Endothelial cell of umbilical vein (primary cell): ENCODE measurements at regions not wholly inside any gene's neighbourhood (a gene's known extent, or its start where the extent isn't known, plus 50 kb on each side); places are given as distances from the start of the nearest gene placed in this dataset.

Experiments used
- BruUV-seq: library from RNA; stranded (reverse); fragments of 400-500 nt; replicated peaks from 2 replicates; lab custom pipeline; 2021; lab: Mats Ljungman, UMichigan
- CTCF ChIA-PET: fragments of 300-600, 350-600 bp; sonication (Branson Sonifier 250); formaldehyde crosslinking; loops from one replicate; lab custom pipeline; 2021; ENCODE audit warnings: antibody characterized with exemption, inconsistent platforms; lab: Charles Lee
- POLR2A ChIA-PET: fragments of 300-600, 350-600 bp; sonication (Branson Sonifier 250); formaldehyde crosslinking; loops from one replicate; lab custom pipeline; 2021; ENCODE audit warnings: antibody characterized with exemption, inconsistent platforms; lab: Charles Lee
- DNase-seq: peaks from one replicate; pipeline ENCODE4 v3.0.0-alpha.2; 2011; ENCODE audit warnings: low read depth, low spot score
- FAIRE-seq: peaks from 2 replicates; lab custom pipeline; 2011; peaks lifted over from hg19 to GRCh38; lab: Jason Lieb, UNC
- H2AFZ ChIP-seq: 2 replicates; pipeline ENCODE4 v1.6.0; 2012; ENCODE audit warnings: low read depth, low read length, control low read depth, inconsistent platforms
- H3K27ac ChIP-seq: 2 replicates; pipeline ENCODE4 v1.5.1; 2011; ENCODE audit warnings: low read depth, mild to moderate bottlenecking, control low read depth, low read length, moderate library complexity; ENCODE audit not compliant: insufficient read depth
- H3K27me3 ChIP-seq, 2 experiments: 2 replicates each; pipeline versions ENCODE4 v1.6.0 to v1.6.1; 2011; ENCODE audit warnings: low read length in 2 of 2, mixed read lengths in 1 of 2; ENCODE audit not compliant: control insufficient read depth in 2 of 2, insufficient read depth in 2 of 2
- H3K36me3 ChIP-seq, 2 experiments: 2 replicates in 1 of 2; 3 replicates in 1 of 2; pipeline ENCODE4 v1.5.1; 2011; ENCODE audit warnings: low read length in 2 of 2, mild to moderate bottlenecking in 1 of 2, moderate library complexity in 1 of 2; ENCODE audit not compliant: control insufficient read depth in 2 of 2, insufficient read depth in 2 of 2; ENCODE audit errors: extremely low read depth in 1 of 2
- H3K4me1 ChIP-seq: 3 replicates; pipeline ENCODE4 v1.5.1; 2011; ENCODE audit warnings: mild to moderate bottlenecking, low read length; ENCODE audit not compliant: control insufficient read depth, insufficient read depth; ENCODE audit errors: extremely low read depth
- H3K4me2 ChIP-seq: 2 replicates; pipeline ENCODE4 v1.6.1; 2011; ENCODE audit warnings: low read length, control low read depth, mixed read lengths; ENCODE audit not compliant: insufficient read depth
- H3K4me3 ChIP-seq, 3 experiments: fragments of 200-600 bp in 1 of 3; sonication (generic), shearing (Covaris generic) in 1 of 3; replicated peaks in 1 of 3; 2 replicates each; pipeline ENCODE4 v1.5.1; 2011 to 2016; ENCODE audit warnings: control low read depth in 3 of 3, low read length in 3 of 3, mild to moderate bottlenecking in 2 of 3, inconsistent platforms in 1 of 3, low read depth in 1 of 3, moderate library complexity in 1 of 3; ENCODE audit not compliant: insufficient read depth in 1 of 3
- H3K79me2 ChIP-seq: 2 replicates; pipeline ENCODE4 v1.6.0; 2012; ENCODE audit warnings: low read length, inconsistent platforms; ENCODE audit not compliant: control insufficient read depth, insufficient read depth
- H3K9ac ChIP-seq: replicated peaks from 2 replicates; pipeline ENCODE3; 2011; ENCODE audit warnings: low read length, control low read depth; ENCODE audit not compliant: insufficient read depth; ENCODE audit errors: extremely low read depth
- H3K9me1 ChIP-seq: replicated peaks from 3 replicates; pipeline ENCODE4 v1.6.0; 2011; ENCODE audit warnings: mild to moderate bottlenecking, low read length; ENCODE audit not compliant: control insufficient read depth, insufficient read depth; ENCODE audit errors: extremely low read depth
- H3K9me3 ChIP-seq: replicated peaks from 2 replicates; pipeline ENCODE4 v1.5.1; 2012; ENCODE audit warnings: low read length, inconsistent platforms; ENCODE audit not compliant: control insufficient read depth, insufficient read depth
- H4K20me1 ChIP-seq: replicated peaks from 2 replicates; pipeline ENCODE3; 2011; ENCODE audit warnings: mild to moderate bottlenecking, low read length; ENCODE audit not compliant: control insufficient read depth, insufficient read depth; ENCODE audit errors: extremely low read depth
- EZH2 ChIP-seq: IDR thresholded peaks from 2 replicates; pipeline ENCODE4 v1.6.1; 2012; ENCODE audit warnings: borderline replicate concordance, low read depth, mild to moderate bottlenecking, moderate library complexity, low read length, inconsistent platforms; ENCODE audit not compliant: severe bottlenecking
- FOS ChIP-seq: IDR thresholded peaks from 2 replicates; pipeline ENCODE4 v1.6.1; 2011; ENCODE audit warnings: mild to moderate bottlenecking, low read length, moderate library complexity, borderline replicate concordance; ENCODE audit not compliant: insufficient read depth
- GATA2 ChIP-seq: IDR thresholded peaks from 2 replicates; pipeline ENCODE4 v1.7.0; 2011; ENCODE audit warnings: low read depth, mild to moderate bottlenecking, moderate library complexity, mixed read lengths, low read length; ENCODE audit not compliant: insufficient read length, insufficient read depth
- JUN ChIP-seq: IDR thresholded peaks from 2 replicates; pipeline ENCODE4 v1.6.1; 2011; ENCODE audit warnings: borderline replicate concordance, low read depth; ENCODE audit not compliant: insufficient read length, insufficient read depth
- MYC ChIP-seq: IDR thresholded peaks from one replicate; pipeline ENCODE4 v1.6.1; 2011; ENCODE audit warnings: mild to moderate bottlenecking, low read depth, low read length
- POLR2A ChIP-seq: IDR thresholded peaks from 2 replicates; pipeline ENCODE4 v1.6.1; 2012; ENCODE audit warnings: low read depth, mild to moderate bottlenecking, control low read depth, low read length
- POLR2AphosphoS5 ChIP-seq: IDR thresholded peaks from 2 replicates; pipeline ENCODE4 v1.6.1; 2012; ENCODE audit warnings: low read depth, mild to moderate bottlenecking, control low read depth, low read length, moderate library complexity; ENCODE audit not compliant: insufficient read depth
- dilution Hi-C: fragments of 300-500 bp; cut with MboI; formaldehyde crosslinking; loops from one replicate; pipeline ENCODE4 v1.15.0; 2019; ENCODE audit warnings: low sequenced_read_pairs; ENCODE audit not compliant: extremely low pct_ligation_motif_present
- intact Hi-C: fragments of 100-400 bp; cut with micrococcal nuclease; formaldehyde crosslinking; loops from one replicate; pipeline ENCODE4 v1.10.0; 2022
- TF ChIP-seq, protein P1 (sequence below): IDR thresholded peaks from 2 replicates; pipeline ENCODE4 v1.6.1; 2011; ENCODE audit not compliant: insufficient read depth, insufficient read length
- TF ChIP-seq, protein P2 (sequence below), 2 donors: IDR thresholded peaks; 1 replicate in 1 of 2; 2 replicates in 1 of 2; pipeline ENCODE4 v1.5.1; 2011; ENCODE audit warnings: low read length in 2 of 2, mild to moderate bottlenecking in 2 of 2, moderate library complexity in 2 of 2, control low read depth in 1 of 2, inconsistent platforms in 1 of 2, low read depth in 1 of 2; ENCODE audit not compliant: insufficient read depth in 1 of 2; ENCODE audit errors: extremely low read depth in 1 of 2

DNA sequence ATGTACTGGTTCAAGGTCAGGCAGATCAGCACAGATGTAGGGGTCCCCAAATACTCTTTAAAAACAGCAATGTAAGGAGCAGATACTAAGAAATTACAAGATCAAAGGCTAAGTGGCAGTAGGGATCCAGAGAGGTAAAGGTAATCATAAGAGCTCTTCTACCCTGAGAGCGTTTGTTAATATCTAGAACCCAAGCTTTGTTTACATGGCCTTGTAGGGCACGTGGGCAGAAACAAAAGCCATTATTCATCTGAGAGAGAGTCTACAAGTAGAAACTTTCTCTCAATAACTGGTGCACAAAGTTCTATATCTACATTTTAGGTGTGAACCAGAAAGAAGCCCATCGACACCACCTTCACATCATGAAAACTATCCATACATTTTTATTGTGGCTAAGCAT lies 225.6 kb upstream of the PCDH10 start:
- H3K36me3 ChIP-seq, result no peaks in the 10 kb centered on the region
- no peaks in the 10 kb centered on the region for H3K9me3 ChIP-seq
- no peaks in the 10 kb centered on the region for H4K20me1 ChIP-seq
- CTCF ChIA-PET, result interaction anchor here (0.9 to 1.6 kb wide), 2 partner anchors 33 to 214 kb away, joined by 3 read pairs; no protein-coding TSS in a partner anchor
- BruUV-seq, result no TSS peak
- no peaks in the 10 kb centered on the region for H3K27me3 ChIP-seq
- H3K4me1 ChIP-seq, result no peaks in the 10 kb centered on the region
- no peaks in the 10 kb centered on the region for H3K79me2 ChIP-seq
- POLR2A ChIA-PET, result no interaction called here
- intact Hi-C loops (no loop called here), dilution Hi-C loops (no loop called here)
- H3K4me3 ChIP-seq, result no peak overlapping the region
- H3K27ac ChIP-seq, result no peak overlapping the region
- no peaks in the 10 kb centered on the region for H3K9me1 ChIP-seq
- H3K4me2 ChIP-seq, result no peak overlapping the region
- DNase-seq (no peak), FAIRE-seq (no peak)
- H2AFZ ChIP-seq, result no peak overlapping the region
- H3K9ac ChIP-seq, result no peak overlapping the region
- TF ChIP-seq EZH2, result no peak
- no peak for TF ChIP-seq FOS

- Histone ChIP-seq H3K9ac (no peak overlapping the region), H2AFZ (no peak overlapping the region), H3K9me1 (no peaks in the 10 kb centered on the region), H4K20me1 (no peaks in the 10 kb centered on the region), H3K27me3 (no peaks in the 10 kb centered on the region), H3K27ac (no peak overlapping the region), H3K36me3 (no peaks in the 10 kb centered on the region), H3K9me3 (no peaks in the 10 kb centered on the region), H3K79me2 (no peaks in the 10 kb centered on the region), H3K4me3 (no peak overlapping the region), H3K4me2 (no peak overlapping the region), H3K4me1 (no peaks in the 10 kb centered on the region)
- no TSS peak for BruUV-seq
- TF ChIP-seq POLR2A, result no peak
- no peak for TF ChIP-seq FOS
- no peak for TF ChIP-seq GATA2
- TF ChIP-seq, protein P1, sequence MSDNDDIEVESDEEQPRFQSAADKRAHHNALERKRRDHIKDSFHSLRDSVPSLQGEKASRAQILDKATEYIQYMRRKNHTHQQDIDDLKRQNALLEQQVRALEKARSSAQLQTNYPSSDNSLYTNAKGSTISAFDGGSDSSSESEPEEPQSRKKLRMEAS, result no peak
- TF ChIP-seq POLR2AphosphoS5, result no peak
- TF ChIP-seq EZH2, result no peak
- TF ChIP-seq, protein P2, sequence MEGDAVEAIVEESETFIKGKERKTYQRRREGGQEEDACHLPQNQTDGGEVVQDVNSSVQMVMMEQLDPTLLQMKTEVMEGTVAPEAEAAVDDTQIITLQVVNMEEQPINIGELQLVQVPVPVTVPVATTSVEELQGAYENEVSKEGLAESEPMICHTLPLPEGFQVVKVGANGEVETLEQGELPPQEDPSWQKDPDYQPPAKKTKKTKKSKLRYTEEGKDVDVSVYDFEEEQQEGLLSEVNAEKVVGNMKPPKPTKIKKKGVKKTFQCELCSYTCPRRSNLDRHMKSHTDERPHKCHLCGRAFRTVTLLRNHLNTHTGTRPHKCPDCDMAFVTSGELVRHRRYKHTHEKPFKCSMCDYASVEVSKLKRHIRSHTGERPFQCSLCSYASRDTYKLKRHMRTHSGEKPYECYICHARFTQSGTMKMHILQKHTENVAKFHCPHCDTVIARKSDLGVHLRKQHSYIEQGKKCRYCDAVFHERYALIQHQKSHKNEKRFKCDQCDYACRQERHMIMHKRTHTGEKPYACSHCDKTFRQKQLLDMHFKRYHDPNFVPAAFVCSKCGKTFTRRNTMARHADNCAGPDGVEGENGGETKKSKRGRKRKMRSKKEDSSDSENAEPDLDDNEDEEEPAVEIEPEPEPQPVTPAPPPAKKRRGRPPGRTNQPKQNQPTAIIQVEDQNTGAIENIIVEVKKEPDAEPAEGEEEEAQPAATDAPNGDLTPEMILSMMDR (IDR thresholded peaks at IDR 0.05; ENCODE audit: extremely low read depth in 1 of 2, insufficient read depth in 1 of 2, low read depth in 1 of 2, low read length in 2 of 2), result no peak
- TF ChIP-seq JUN, result no peak
- TF ChIP-seq MYC, result no peak
- intact Hi-C loops, result no loop called here
- FAIRE-seq (no peak), DNase-seq (no peak)
- CTCF ChIA-PET, result no interaction called here
- dilution Hi-C loops, result no loop called here
- POLR2A ChIA-PET, result no interaction called here
Observed at GRCh38 chr4:132934911-132935310, 214.2 kb upstream of the PCDH10 start.
